ENCODE measurements at regions not wholly inside any gene's neighbourhood (a gene's known extent, or its start where the extent isn't known, plus 50 kb on each side); places are given as distances from the start of the nearest gene placed in this dataset.
A peak's percentile ranks its signal among the peaks of the same experiment; 100 is the strongest.

- no peak overlapping the region for H3K27ac ChIP-seq
- H3K36me3 ChIP-seq: no peaks in the 10 kb centered on the region
- no peak overlapping the region for H3K4me3 ChIP-seq
- TF ChIP-seq CTCF (IDR thresholded peaks at IDR 0.05): no peak
- no peaks in the 10 kb centered on the region for H3K27me3 ChIP-seq
- no peaks in the 10 kb centered on the region for H3K4me1 ChIP-seq
- intact Hi-C loops (cut with DNase I): no loop called here
- no peaks in the 10 kb centered on the region for H3K9me3 ChIP-seq
- DNase-seq (peak; percentile 45), ATAC-seq (no peak)
Measured at GRCh38 chr14:101033446-101034165, 130.1 kb upstream of the RTL1 start.

GRCh38 chr14:101034986-101035385 is 131.5 kb upstream of the RTL1 start:
- Histone ChIP-seq H3K4me1 (no peaks in the 10 kb centered on the region), H3K27me3 (no peaks in the 10 kb centered on the region), H3K27ac (no peak overlapping the region), H3K4me3 (no peak overlapping the region), H3K36me3 (no peaks in the 10 kb centered on the region), H3K9me3 (no peaks in the 10 kb centered on the region)
- ATAC-seq: no peak
- DNase-seq: no peak
- no peak for TF ChIP-seq CTCF (IDR thresholded peaks at IDR 0.05)
- intact Hi-C loops (cut with DNase I): no loop called here

- no peak overlapping the region for H3K27ac ChIP-seq
- H3K4me1 ChIP-seq: no peaks in the 10 kb centered on the region
- H3K4me3 ChIP-seq: no peak overlapping the region
- TF ChIP-seq CTCF (IDR thresholded peaks at IDR 0.05): no peak
- H3K9me3 ChIP-seq: no peaks in the 10 kb centered on the region
- DNase-seq (peak; percentile 41), ATAC-seq (peak; percentile 23)
- no peaks in the 10 kb centered on the region for H3K36me3 ChIP-seq
- intact Hi-C loops (cut with DNase I): no loop called here
- H3K27me3 ChIP-seq: no peaks in the 10 kb centered on the region
Measured at GRCh38 chr14:101035466-101036225, 132.1 kb upstream of the RTL1 start.

GRCh38 chr14:101037021-101037817 is 133.7 kb upstream of the RTL1 start:
- no peak for TF ChIP-seq CTCF (IDR thresholded peaks at IDR 0.05)
- Histone ChIP-seq H3K27me3 (no peaks in the 10 kb centered on the region), H3K36me3 (no peaks in the 10 kb centered on the region), H3K4me1 (no peaks in the 10 kb centered on the region), H3K27ac (no peak overlapping the region), H3K4me3 (no peak overlapping the region), H3K9me3 (no peaks in the 10 kb centered on the region)
- no peak for ATAC-seq
- intact Hi-C loops (cut with DNase I): no loop called here
- peak; percentile 45 for DNase-seq

- DNase-seq: no peak
- Histone ChIP-seq H3K9me3 (no peaks in the 10 kb centered on the region), H3K36me3 (no peaks in the 10 kb centered on the region), H3K4me3 (no peak overlapping the region), H3K4me1 (no peaks in the 10 kb centered on the region), H3K27ac (no peak overlapping the region), H3K27me3 (no peaks in the 10 kb centered on the region)
- intact Hi-C loops (cut with DNase I): no loop called here
- TF ChIP-seq CTCF (IDR thresholded peaks at IDR 0.05): no peak
- ATAC-seq: no peak
Measured at GRCh38 chr14:101039031-101039754, 135.7 kb upstream of the RTL1 start.

Measured in upper lobe of right lung (tissue), 1 donor.